PFSK-1 (cell line): ENCODE measurements at regions not wholly inside any gene's neighbourhood (a gene's known extent, or its start where the extent isn't known, plus 50 kb on each side); places are given as distances from the start of the nearest gene placed in this dataset.

Source experiments
- FOXP2 ChIP-seq: optimal IDR thresholded peaks from 2 replicates; pipeline ENCODE3; 2011; ENCODE audit warnings: borderline replicate concordance, control low read depth, inconsistent platforms; ENCODE audit not compliant: insufficient read depth; ENCODE audit errors: extremely low read length, extremely low read depth
- POLR2AphosphoS5 ChIP-seq: IDR thresholded peaks from 2 replicates; pipeline ENCODE4 v1.6.1; 2012; ENCODE audit warnings: low read depth, mild to moderate bottlenecking, control low read depth, low read length, moderate library complexity
- SIN3A ChIP-seq: IDR thresholded peaks from 2 replicates; pipeline ENCODE4 v1.6.1; 2012; ENCODE audit warnings: mild to moderate bottlenecking, low read length, moderate library complexity, borderline replicate concordance; ENCODE audit not compliant: insufficient read depth
- TAF1 ChIP-seq: IDR thresholded peaks from 2 replicates; pipeline ENCODE4 v1.6.1; 2012; ENCODE audit warnings: low read length, control low read depth, borderline replicate concordance; ENCODE audit not compliant: insufficient read depth
- TF ChIP-seq, protein P1 (sequence below), 2 experiments: IDR thresholded peaks; 2 replicates each; pipeline versions ENCODE4 v1.6.1 to v1.8.0; 2011 to 2012; ENCODE audit warnings: low read depth in 2 of 2, low read length in 2 of 2, control low read depth in 1 of 2, inconsistent platforms in 1 of 2, mild to moderate bottlenecking in 1 of 2, moderate library complexity in 1 of 2; ENCODE audit not compliant: insufficient read depth in 1 of 2

DNA sequence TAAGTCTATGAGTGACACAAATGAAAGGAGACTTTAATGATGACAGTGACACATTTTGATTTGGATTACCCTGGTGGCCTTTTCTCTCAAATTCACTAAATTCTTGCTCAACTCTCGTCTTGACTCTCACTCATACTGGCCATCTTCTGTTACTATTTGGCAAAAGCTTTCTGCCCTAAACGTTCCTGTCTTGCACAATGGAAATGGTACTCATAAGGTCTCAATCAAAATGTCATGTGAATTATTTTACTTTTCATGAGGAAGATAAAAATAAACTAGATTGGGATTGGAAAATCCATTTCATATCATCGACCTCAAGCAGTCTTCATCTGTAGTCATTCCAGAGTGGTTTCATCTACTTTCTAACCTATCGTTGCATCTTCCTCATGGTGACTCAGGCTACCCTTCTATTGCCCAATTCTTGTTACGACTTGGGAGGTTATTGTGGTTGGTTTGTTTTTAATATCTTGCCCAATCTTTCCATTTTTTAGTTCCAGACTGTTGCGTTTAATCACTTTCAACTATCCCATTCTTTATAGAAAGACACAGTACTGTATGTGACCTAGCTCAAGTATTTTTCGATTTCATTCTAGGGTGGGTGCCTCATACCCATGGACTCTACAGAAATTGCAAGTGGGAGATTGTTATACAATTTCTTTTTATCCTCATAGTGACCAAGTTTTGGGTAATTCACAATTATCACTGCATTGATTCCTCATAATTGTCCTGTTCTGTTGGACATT, 317.2 kb upstream of the KCNJ16 start:
- TF ChIP-seq POLR2AphosphoS5 = no peak
- no peak for TF ChIP-seq FOXP2
- TF ChIP-seq, protein P1, sequence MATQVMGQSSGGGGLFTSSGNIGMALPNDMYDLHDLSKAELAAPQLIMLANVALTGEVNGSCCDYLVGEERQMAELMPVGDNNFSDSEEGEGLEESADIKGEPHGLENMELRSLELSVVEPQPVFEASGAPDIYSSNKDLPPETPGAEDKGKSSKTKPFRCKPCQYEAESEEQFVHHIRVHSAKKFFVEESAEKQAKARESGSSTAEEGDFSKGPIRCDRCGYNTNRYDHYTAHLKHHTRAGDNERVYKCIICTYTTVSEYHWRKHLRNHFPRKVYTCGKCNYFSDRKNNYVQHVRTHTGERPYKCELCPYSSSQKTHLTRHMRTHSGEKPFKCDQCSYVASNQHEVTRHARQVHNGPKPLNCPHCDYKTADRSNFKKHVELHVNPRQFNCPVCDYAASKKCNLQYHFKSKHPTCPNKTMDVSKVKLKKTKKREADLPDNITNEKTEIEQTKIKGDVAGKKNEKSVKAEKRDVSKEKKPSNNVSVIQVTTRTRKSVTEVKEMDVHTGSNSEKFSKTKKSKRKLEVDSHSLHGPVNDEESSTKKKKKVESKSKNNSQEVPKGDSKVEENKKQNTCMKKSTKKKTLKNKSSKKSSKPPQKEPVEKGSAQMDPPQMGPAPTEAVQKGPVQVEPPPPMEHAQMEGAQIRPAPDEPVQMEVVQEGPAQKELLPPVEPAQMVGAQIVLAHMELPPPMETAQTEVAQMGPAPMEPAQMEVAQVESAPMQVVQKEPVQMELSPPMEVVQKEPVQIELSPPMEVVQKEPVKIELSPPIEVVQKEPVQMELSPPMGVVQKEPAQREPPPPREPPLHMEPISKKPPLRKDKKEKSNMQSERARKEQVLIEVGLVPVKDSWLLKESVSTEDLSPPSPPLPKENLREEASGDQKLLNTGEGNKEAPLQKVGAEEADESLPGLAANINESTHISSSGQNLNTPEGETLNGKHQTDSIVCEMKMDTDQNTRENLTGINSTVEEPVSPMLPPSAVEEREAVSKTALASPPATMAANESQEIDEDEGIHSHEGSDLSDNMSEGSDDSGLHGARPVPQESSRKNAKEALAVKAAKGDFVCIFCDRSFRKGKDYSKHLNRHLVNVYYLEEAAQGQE (IDR thresholded peaks at IDR 0.05; ENCODE audit: insufficient read depth in 1 of 2, low read depth in 2 of 2, low read length in 2 of 2) = no peak
- no peak for TF ChIP-seq TAF1

DNA sequence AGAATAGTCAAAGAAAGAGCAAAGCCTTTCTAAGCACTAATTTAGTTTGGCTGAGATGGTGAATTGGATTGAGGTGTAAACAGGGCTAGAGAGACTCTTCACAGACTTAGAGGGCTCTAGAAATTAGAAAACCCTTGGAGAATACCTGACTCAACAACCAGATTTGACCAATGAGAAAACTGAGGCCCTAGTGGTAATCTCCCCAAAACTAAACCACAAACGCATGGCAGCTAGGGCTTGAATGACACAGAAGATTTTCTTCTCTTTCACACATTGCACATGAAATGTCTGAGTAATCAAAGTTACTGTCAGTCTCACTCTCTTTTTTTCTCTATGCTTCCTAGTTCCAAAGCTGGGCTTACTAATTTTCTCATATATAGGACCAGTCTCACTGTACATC, 314.5 kb upstream of the KCNJ16 start:
- TF ChIP-seq SIN3A (no peak), TAF1 (no peak), POLR2AphosphoS5 (no peak), FOXP2 (no peak)
- TF ChIP-seq, protein P1 (IDR thresholded peaks at IDR 0.05; ENCODE audit: insufficient read depth in 1 of 2, low read depth in 2 of 2, low read length in 2 of 2) = no peak

GRCh38 chr17:69761011-69761410, 314.0 kb upstream of the KCNJ16 start:
- TF ChIP-seq FOXP2 (no peak), TAF1 (no peak), POLR2AphosphoS5 (no peak), SIN3A (no peak)
- TF ChIP-seq, protein P1 (IDR thresholded peaks at IDR 0.05; ENCODE audit: insufficient read depth in 1 of 2, low read depth in 2 of 2, low read length in 2 of 2) = no peak

- no peak for TF ChIP-seq FOXP2
- TF ChIP-seq, protein P1 (IDR thresholded peaks at IDR 0.05; ENCODE audit: insufficient read depth in 1 of 2, low read depth in 2 of 2, low read length in 2 of 2) = no peak
- no peak for TF ChIP-seq POLR2AphosphoS5
- TF ChIP-seq TAF1 = no peak
- TF ChIP-seq SIN3A = no peak
Measured at GRCh38 chr17:69761767-69762321, 313.2 kb upstream of the KCNJ16 start.
